Endothelial cell of umbilical vein (primary cell): ENCODE measurements at regions not wholly inside any gene's neighbourhood (a gene's known extent, or its start where the extent isn't known, plus 50 kb on each side); places are given as distances from the start of the nearest gene placed in this dataset.

ENCODE experiments used
- BruUV-seq: library from RNA; stranded (reverse); fragments of 400-500 nt; replicated peaks from 2 replicates; lab custom pipeline; 2021; lab: Mats Ljungman, UMichigan
- CTCF ChIA-PET: fragments of 300-600, 350-600 bp; sonication (Branson Sonifier 250); formaldehyde crosslinking; loops from one replicate; lab custom pipeline; 2021; ENCODE audit warnings: antibody characterized with exemption, inconsistent platforms; lab: Charles Lee
- POLR2A ChIA-PET: fragments of 300-600, 350-600 bp; sonication (Branson Sonifier 250); formaldehyde crosslinking; loops from one replicate; lab custom pipeline; 2021; ENCODE audit warnings: antibody characterized with exemption, inconsistent platforms; lab: Charles Lee
- DNase-seq: peaks from one replicate; pipeline ENCODE4 v3.0.0-alpha.2; 2011; ENCODE audit warnings: low read depth, low spot score
- FAIRE-seq: peaks from 2 replicates; lab custom pipeline; 2011; peaks lifted over from hg19 to GRCh38; lab: Jason Lieb, UNC
- H2AFZ ChIP-seq: 2 replicates; pipeline ENCODE4 v1.6.0; 2012; ENCODE audit warnings: low read depth, low read length, control low read depth, inconsistent platforms
- H3K27ac ChIP-seq: 2 replicates; pipeline ENCODE4 v1.5.1; 2011; ENCODE audit warnings: low read depth, mild to moderate bottlenecking, control low read depth, low read length, moderate library complexity; ENCODE audit not compliant: insufficient read depth
- H3K27me3 ChIP-seq, 2 experiments: 2 replicates each; pipeline versions ENCODE4 v1.6.0 to v1.6.1; 2011; ENCODE audit warnings: low read length in 2 of 2, mixed read lengths in 1 of 2; ENCODE audit not compliant: control insufficient read depth in 2 of 2, insufficient read depth in 2 of 2
- H3K36me3 ChIP-seq, 2 experiments: 2 replicates in 1 of 2; 3 replicates in 1 of 2; pipeline ENCODE4 v1.5.1; 2011; ENCODE audit warnings: low read length in 2 of 2, mild to moderate bottlenecking in 1 of 2, moderate library complexity in 1 of 2; ENCODE audit not compliant: control insufficient read depth in 2 of 2, insufficient read depth in 2 of 2; ENCODE audit errors: extremely low read depth in 1 of 2
- H3K4me1 ChIP-seq: 3 replicates; pipeline ENCODE4 v1.5.1; 2011; ENCODE audit warnings: mild to moderate bottlenecking, low read length; ENCODE audit not compliant: control insufficient read depth, insufficient read depth; ENCODE audit errors: extremely low read depth
- H3K4me2 ChIP-seq: 2 replicates; pipeline ENCODE4 v1.6.1; 2011; ENCODE audit warnings: low read length, control low read depth, mixed read lengths; ENCODE audit not compliant: insufficient read depth
- H3K4me3 ChIP-seq, 3 experiments: fragments of 200-600 bp in 1 of 3; sonication (generic), shearing (Covaris generic) in 1 of 3; replicated peaks in 1 of 3; 2 replicates each; pipeline ENCODE4 v1.5.1; 2011 to 2016; ENCODE audit warnings: control low read depth in 3 of 3, low read length in 3 of 3, mild to moderate bottlenecking in 2 of 3, inconsistent platforms in 1 of 3, low read depth in 1 of 3, moderate library complexity in 1 of 3; ENCODE audit not compliant: insufficient read depth in 1 of 3
- H3K79me2 ChIP-seq: 2 replicates; pipeline ENCODE4 v1.6.0; 2012; ENCODE audit warnings: low read length, inconsistent platforms; ENCODE audit not compliant: control insufficient read depth, insufficient read depth
- H3K9ac ChIP-seq: replicated peaks from 2 replicates; pipeline ENCODE3; 2011; ENCODE audit warnings: low read length, control low read depth; ENCODE audit not compliant: insufficient read depth; ENCODE audit errors: extremely low read depth
- H3K9me1 ChIP-seq: replicated peaks from 3 replicates; pipeline ENCODE4 v1.6.0; 2011; ENCODE audit warnings: mild to moderate bottlenecking, low read length; ENCODE audit not compliant: control insufficient read depth, insufficient read depth; ENCODE audit errors: extremely low read depth
- H3K9me3 ChIP-seq: replicated peaks from 2 replicates; pipeline ENCODE4 v1.5.1; 2012; ENCODE audit warnings: low read length, inconsistent platforms; ENCODE audit not compliant: control insufficient read depth, insufficient read depth
- H4K20me1 ChIP-seq: replicated peaks from 2 replicates; pipeline ENCODE3; 2011; ENCODE audit warnings: mild to moderate bottlenecking, low read length; ENCODE audit not compliant: control insufficient read depth, insufficient read depth; ENCODE audit errors: extremely low read depth
- EZH2 ChIP-seq: IDR thresholded peaks from 2 replicates; pipeline ENCODE4 v1.6.1; 2012; ENCODE audit warnings: borderline replicate concordance, low read depth, mild to moderate bottlenecking, moderate library complexity, low read length, inconsistent platforms; ENCODE audit not compliant: severe bottlenecking
- FOS ChIP-seq: IDR thresholded peaks from 2 replicates; pipeline ENCODE4 v1.6.1; 2011; ENCODE audit warnings: mild to moderate bottlenecking, low read length, moderate library complexity, borderline replicate concordance; ENCODE audit not compliant: insufficient read depth
- GATA2 ChIP-seq: IDR thresholded peaks from 2 replicates; pipeline ENCODE4 v1.7.0; 2011; ENCODE audit warnings: low read depth, mild to moderate bottlenecking, moderate library complexity, mixed read lengths, low read length; ENCODE audit not compliant: insufficient read length, insufficient read depth
- JUN ChIP-seq: IDR thresholded peaks from 2 replicates; pipeline ENCODE4 v1.6.1; 2011; ENCODE audit warnings: borderline replicate concordance, low read depth; ENCODE audit not compliant: insufficient read length, insufficient read depth
- MYC ChIP-seq: IDR thresholded peaks from one replicate; pipeline ENCODE4 v1.6.1; 2011; ENCODE audit warnings: mild to moderate bottlenecking, low read depth, low read length
- POLR2A ChIP-seq: IDR thresholded peaks from 2 replicates; pipeline ENCODE4 v1.6.1; 2012; ENCODE audit warnings: low read depth, mild to moderate bottlenecking, control low read depth, low read length
- POLR2AphosphoS5 ChIP-seq: IDR thresholded peaks from 2 replicates; pipeline ENCODE4 v1.6.1; 2012; ENCODE audit warnings: low read depth, mild to moderate bottlenecking, control low read depth, low read length, moderate library complexity; ENCODE audit not compliant: insufficient read depth
- dilution Hi-C: fragments of 300-500 bp; cut with MboI; formaldehyde crosslinking; loops from one replicate; pipeline ENCODE4 v1.15.0; 2019; ENCODE audit warnings: low sequenced_read_pairs; ENCODE audit not compliant: extremely low pct_ligation_motif_present
- intact Hi-C: fragments of 100-400 bp; cut with micrococcal nuclease; formaldehyde crosslinking; loops from one replicate; pipeline ENCODE4 v1.10.0; 2022
- TF ChIP-seq, protein P1 (sequence below): IDR thresholded peaks from 2 replicates; pipeline ENCODE4 v1.6.1; 2011; ENCODE audit not compliant: insufficient read depth, insufficient read length
- TF ChIP-seq, protein P2 (sequence below), 2 donors: IDR thresholded peaks; 1 replicate in 1 of 2; 2 replicates in 1 of 2; pipeline ENCODE4 v1.5.1; 2011; ENCODE audit warnings: low read length in 2 of 2, mild to moderate bottlenecking in 2 of 2, moderate library complexity in 2 of 2, control low read depth in 1 of 2, inconsistent platforms in 1 of 2, low read depth in 1 of 2; ENCODE audit not compliant: insufficient read depth in 1 of 2; ENCODE audit errors: extremely low read depth in 1 of 2

DNA sequence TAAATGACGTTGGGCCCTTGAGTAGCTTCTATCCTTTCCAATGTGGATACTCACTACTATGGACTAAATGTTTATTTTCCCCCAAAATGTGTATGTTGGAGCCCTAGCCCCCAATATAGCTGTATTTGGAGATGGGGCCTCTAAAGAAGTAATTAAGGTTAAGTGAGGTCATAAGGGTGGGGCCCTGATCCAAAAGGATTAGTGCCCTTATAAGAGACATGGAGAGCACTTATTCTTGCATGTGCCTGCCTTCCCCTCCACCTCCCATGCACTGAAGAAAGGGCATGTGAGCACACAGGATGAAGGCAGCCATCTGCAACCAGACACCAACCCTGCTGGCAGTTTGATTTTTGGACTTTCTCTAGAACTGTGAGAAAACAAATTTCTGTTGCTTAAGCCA lies 115.7 kb upstream of the MED13 start:
- no peaks in the 10 kb centered on the region for H4K20me1 ChIP-seq
- H3K4me1 ChIP-seq = peaks cover 17% of the 10 kb centered on the region
- no peak overlapping the region for H3K27ac ChIP-seq
- FAIRE-seq (no peak), DNase-seq (no peak)
- CTCF ChIA-PET = interaction anchor here (1.3 to 1.6 kb wide), 2 partner anchors 71 to 115 kb away, joined by 3 to 6 read pairs; no protein-coding TSS in a partner anchor
- H3K9me1 ChIP-seq = no peaks in the 10 kb centered on the region
- dilution Hi-C loops (no loop called here), intact Hi-C loops (loop anchor here (10.0 kb wide), 1 partner anchor 256 kb away; the partner anchor contains the start of gene INTS2)
- H3K79me2 ChIP-seq = no peaks in the 10 kb centered on the region
- H3K4me2 ChIP-seq = no peak overlapping the region
- H3K9ac ChIP-seq = no peak overlapping the region
- H3K4me3 ChIP-seq = no peak overlapping the region
- BruUV-seq = no TSS peak
- POLR2A ChIA-PET = no interaction called here
- no peak overlapping the region for H2AFZ ChIP-seq
- no peaks in the 10 kb centered on the region for H3K9me3 ChIP-seq
- H3K36me3 ChIP-seq = no peaks in the 10 kb centered on the region
- H3K27me3 ChIP-seq = no peaks in the 10 kb centered on the region
- TF ChIP-seq GATA2 (no peak), EZH2 (no peak), POLR2AphosphoS5 (no peak), POLR2A (no peak), JUN (no peak), FOS (no peak), MYC (no peak)
- TF ChIP-seq, protein P1, sequence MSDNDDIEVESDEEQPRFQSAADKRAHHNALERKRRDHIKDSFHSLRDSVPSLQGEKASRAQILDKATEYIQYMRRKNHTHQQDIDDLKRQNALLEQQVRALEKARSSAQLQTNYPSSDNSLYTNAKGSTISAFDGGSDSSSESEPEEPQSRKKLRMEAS = no peak
- TF ChIP-seq, protein P2, sequence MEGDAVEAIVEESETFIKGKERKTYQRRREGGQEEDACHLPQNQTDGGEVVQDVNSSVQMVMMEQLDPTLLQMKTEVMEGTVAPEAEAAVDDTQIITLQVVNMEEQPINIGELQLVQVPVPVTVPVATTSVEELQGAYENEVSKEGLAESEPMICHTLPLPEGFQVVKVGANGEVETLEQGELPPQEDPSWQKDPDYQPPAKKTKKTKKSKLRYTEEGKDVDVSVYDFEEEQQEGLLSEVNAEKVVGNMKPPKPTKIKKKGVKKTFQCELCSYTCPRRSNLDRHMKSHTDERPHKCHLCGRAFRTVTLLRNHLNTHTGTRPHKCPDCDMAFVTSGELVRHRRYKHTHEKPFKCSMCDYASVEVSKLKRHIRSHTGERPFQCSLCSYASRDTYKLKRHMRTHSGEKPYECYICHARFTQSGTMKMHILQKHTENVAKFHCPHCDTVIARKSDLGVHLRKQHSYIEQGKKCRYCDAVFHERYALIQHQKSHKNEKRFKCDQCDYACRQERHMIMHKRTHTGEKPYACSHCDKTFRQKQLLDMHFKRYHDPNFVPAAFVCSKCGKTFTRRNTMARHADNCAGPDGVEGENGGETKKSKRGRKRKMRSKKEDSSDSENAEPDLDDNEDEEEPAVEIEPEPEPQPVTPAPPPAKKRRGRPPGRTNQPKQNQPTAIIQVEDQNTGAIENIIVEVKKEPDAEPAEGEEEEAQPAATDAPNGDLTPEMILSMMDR (IDR thresholded peaks at IDR 0.05; ENCODE audit: extremely low read depth in 1 of 2, insufficient read depth in 1 of 2, low read depth in 1 of 2, low read length in 2 of 2) = no peak
